CD4-positive, alpha-beta T cell treated with Interleukin-21 for 1 hour (primary cell): ENCODE measurements at regions not wholly inside any gene's neighbourhood (a gene's known extent, or its start where the extent isn't known, plus 50 kb on each side); places are given as distances from the start of the nearest gene placed in this dataset.
A peak's percentile ranks its signal among the peaks of the same experiment; 100 is the strongest.
"Not testable (repeated sequence)": the region's sequence is repeated elsewhere in the genome, so short reads cannot be mapped to it uniquely, and the experiment has no call there.

Experiments used
- DNase-seq: peaks from one replicate; pipeline ENCODE4 v3.0.0-alpha.2; 2020

GRCh38 chr3:28973609-28974008 is 307.3 kb upstream of the RBMS3 start:
- no peak for DNase-seq

DNA sequence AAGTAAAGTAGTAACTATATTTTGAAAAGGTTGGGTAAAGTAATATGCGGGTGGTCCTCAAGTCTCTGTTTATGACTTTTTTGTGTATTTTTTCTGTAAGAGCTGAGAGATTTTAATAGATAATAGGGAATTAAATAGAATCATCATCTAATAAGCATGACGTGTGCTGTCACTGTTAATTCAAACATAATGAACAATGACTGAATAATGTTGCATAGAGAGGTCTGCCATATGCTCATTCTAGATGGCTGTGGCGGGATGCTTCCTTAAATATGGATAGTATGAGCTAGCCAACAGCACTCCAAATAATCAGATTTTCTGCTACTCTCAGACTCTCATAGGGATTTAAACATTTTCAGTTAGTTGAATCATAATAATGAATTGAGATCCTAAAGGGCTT is 302.8 kb upstream of the RBMS3 start:
- DNase-seq, result no peak

GRCh38 chr3:28980131-28980530 is 300.7 kb upstream of the RBMS3 start:
- no peak for DNase-seq

- no peak for DNase-seq
These were observed 300.2 kb upstream of the RBMS3 start for GRCh38 chr3:28980631-28981030.

GRCh38 chr3:28982906-28983305 is 298.0 kb upstream of the RBMS3 start:
- DNase-seq, result no peak

DNA sequence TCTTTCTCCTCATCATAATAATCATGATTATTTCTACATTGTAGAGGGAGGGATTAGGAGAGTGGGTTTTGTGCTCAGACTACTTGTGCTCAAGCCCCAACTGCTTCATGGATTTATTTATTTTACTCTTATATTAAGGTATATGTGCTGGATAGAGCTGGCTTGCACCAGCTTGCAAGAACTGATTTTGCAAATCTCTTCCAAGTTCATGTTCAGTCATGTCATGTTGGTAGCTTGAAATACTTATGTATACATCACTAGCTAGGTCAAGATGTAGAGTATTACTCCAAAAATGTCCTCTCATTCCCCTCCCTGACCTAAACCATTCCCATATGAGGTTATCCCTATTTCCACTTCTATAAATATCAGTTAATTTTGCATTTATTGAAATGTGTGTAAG is 293.9 kb upstream of the RBMS3 start:
- no peak for DNase-seq

DNA sequence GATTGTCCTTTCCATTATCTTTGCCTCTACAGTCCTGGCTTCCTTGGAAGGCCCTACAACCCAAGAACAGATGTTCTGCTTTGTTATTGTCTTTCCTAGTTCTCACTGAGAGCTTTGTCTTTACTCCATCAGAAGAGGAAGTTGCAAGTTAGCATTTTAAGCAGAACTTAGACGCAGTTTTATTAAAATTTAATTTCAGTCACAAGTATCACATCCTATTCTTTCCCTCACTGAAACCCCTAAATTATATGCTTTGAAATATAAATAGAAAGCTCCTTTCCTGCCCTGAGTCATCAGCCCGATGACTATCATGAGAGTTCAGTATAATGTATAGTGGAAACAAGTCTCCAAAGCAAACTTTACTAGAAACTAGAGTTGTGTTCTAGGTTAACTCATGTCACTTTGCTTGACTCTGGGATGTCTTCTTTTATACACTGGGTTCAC is 291.2 kb upstream of the RBMS3 start:
- peak; percentile 6 for DNase-seq

- DNase-seq, result no peak
These were observed 286.5 kb upstream of the RBMS3 start for GRCh38 chr3:28994161-28994905.

GRCh38 chr3:29004885-29005599 is 275.8 kb upstream of the RBMS3 start:
- DNase-seq, result no peak

- DNase-seq, result no peak
These were observed 275.0 kb upstream of the RBMS3 start for GRCh38 chr3:29005862-29006261.

DNA sequence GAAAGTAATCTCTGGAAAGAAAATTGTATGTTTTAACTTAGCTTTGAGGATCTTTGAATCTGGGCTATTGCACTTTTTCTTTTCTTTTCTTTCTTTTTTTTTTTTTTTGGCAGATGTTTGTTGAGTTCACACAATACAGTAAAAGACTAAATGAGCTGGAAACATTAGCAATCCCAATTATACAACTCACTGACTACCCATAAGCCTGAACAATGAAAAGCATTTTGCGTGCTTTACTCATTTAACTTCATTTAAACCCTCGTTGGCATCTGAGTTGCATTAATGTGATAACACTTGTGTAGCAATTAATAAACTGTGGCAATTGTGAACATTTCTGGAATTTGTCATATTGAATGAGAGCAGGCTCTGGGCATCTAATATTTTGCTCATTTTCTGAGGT is 269.4 kb upstream of the RBMS3 start:
- no peak for DNase-seq

- no peak for DNase-seq
These were observed 268.9 kb upstream of the RBMS3 start for GRCh38 chr3:29011966-29012365.

GRCh38 chr3:29022976-29023375 is 257.9 kb upstream of the RBMS3 start:
- DNase-seq, result no peak

GRCh38 chr3:29026286-29026685 is 254.6 kb upstream of the RBMS3 start:
- DNase-seq, result no peak

- DNase-seq, result no peak
These were observed 253.9 kb upstream of the RBMS3 start for GRCh38 chr3:29026959-29027358.

GRCh38 chr3:29031175-29031574 is 249.7 kb upstream of the RBMS3 start:
- not testable (repeated sequence) for DNase-seq

- no peak for DNase-seq
These were observed 247.4 kb upstream of the RBMS3 start for GRCh38 chr3:29033511-29033910.

DNA sequence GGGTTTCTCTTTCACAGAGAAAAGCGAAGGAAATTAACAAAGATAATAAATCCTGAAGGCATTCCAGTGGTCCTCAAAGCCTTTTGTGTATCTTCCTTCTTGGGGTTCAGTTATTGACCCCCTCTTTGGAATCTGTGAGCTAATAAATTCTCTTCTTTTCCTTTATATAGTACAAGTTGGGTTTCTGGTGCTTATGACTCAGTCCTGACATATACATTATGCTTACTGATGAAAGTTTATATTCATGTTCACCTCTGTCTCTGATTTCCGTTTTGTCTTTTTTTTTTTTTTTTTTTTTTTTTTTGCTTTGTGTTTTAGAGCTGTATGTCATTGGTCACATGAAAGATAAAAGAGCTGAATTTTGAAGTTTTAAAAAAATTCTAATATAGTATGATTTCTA is 230.7 kb upstream of the RBMS3 start:
- DNase-seq, result no peak

DNA sequence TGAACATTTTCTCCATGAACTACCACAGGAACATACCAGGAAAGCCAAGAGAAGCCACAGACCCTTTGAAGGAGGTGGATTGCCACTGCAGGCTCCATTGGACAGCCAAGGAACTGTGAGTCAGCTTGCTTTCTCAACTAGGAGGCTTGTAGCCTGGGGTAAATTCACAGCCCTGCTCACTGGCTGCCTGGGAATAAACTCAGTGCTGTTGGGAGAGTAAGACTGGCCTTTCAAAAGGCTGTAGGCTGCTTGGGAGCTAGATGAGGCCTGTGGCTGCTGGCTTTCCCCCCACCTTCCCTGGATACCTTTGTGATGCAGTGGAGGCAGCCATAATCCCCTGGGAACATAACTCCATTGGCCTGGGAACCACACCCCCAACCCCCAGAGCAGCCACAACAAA is 223.5 kb upstream of the RBMS3 start:
- no peak for DNase-seq

DNA sequence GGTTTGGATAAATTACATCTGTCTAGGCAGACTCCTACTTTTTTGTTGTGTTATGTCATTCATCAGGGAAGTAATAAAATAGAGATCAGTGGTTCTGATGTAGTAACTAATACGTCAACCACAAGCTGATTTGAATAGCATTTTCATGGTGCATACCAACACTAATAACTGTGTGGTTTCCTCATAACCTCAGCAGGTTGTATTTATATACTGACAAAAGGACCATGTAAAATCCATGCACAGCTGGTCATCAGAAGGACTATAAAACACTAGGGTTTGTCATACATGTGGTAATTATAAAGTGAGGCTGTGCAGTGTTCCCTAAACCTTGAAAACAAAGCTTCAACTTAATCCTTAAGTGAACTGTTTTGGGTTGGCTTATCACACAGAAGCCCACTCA is 216.8 kb upstream of the RBMS3 start:
- DNase-seq, result no peak

DNA sequence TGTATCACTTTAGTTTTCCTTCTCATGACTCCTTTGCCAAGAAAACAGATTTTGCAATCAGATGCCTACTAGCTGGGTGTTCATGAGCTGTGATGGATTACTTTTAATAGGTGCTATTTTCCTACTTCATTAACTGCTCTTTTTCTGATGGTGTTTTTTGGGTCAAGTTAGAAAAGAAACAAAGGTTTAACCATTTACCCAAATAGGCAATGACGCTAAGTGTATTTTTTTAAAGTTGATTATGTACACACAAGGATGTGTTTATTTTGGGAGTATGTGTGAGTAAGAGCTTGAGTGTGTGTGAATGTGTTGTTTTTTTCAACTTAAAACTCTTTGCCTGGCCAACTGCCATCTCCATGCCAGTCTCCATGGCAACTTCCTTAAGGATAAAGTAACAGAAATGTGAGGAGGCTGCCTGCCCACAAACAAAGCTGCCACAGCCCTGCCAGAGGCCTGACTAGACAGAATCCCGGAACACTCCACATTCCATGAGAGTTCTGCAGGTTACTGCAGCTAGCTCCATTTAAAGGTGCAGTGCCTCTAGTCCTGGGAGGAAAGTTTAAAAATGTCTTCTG is 215.6 kb upstream of the RBMS3 start:
- no peak for DNase-seq

DNA sequence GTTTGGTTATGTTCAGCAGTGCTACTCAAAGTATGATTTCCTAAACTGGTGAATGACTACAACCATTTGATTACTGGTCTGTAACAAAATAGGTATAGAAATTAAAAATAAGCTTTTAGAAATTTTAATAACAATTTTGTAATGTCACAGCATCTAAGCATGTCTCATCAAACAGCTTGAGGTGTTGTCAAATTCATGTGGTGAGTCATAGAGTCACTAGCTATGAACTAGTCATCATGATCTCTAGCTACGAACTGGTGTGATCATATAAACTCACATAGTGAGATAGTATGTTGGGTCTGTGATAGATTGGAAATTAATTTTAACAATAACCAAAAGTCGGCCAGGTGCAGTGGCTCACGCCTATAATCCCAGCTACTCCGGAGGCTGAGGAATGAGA is 213.9 kb upstream of the RBMS3 start:
- DNase-seq, result no peak

DNA sequence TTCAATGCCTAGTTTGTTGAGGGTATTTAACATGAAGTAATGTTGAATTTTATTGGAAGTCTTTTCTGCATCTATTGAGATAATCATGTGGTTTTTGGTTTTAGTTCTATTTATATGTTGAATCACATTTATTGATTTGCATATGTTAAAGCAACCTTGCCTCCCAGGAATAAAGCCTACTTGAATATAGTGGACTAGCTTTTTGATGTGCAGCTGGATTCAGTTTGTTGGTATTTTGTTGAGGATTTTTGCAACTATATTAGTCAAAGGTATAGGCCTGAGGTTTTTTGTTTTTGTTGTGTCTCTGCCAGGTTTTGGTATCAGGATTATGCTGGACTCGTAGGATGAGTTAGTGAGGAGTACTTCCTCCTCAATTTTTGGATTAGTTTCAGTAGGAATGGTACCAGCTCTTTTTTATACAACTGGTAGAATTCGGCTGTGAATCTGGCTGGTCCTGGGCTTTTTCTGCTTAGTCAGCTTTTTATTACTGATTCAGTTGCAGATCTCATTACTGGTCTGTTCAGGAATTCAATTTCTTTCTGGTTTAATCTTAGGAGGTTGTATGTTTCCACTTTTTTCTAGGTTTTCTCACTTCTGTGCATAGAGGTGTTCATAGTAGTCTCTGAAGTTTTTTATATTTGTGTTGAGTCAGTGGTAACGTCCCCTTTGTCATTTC is 209.8 kb upstream of the RBMS3 start:
- DNase-seq, result no peak

DNA sequence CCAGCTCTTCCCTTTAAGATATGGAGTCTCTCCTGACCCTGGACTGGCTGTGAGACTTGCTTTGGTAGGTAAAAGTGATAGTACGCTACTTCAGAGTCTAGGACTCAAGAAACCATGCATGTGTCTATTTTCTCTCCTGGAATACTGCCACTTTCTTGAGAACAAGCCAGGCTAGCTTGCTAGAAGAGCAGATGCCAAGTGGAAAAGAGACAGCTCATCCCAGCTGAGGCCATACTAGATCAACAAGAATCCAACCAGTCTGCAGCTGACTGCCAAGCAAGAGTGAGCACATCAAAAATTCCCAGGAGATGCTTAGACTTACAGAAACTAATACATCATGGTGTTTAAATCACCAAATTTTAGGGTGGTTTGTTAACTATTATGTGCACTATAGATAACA is 208.3 kb upstream of the RBMS3 start:
- no peak for DNase-seq
